Natural killer cell (primary cell): ENCODE measurements at regions not wholly inside any gene's neighbourhood (a gene's known extent, or its start where the extent isn't known, plus 50 kb on each side); places are given as distances from the start of the nearest gene placed in this dataset.

Experiments used
- ATAC-seq, 3 donors: fragments of 150-1000 bp in 2 of 3; fragments of 200-7000 bp in 1 of 3; cut with Tn5 transposase; 1 replicate in 1 of 3; 2 replicates in 2 of 3; pipeline ENCODE4 v1.10.0; 2021; ENCODE audit warnings: mild to moderate bottlenecking in 2 of 3, moderate library complexity in 2 of 3
- DNase-seq, 2 donors: peaks; one replicate each; pipeline versions ENCODE4 v3.0.0 to v3.0.0-alpha.2; 2013 to 2021; ENCODE audit warnings: mixed read lengths in 1 of 2
- H3K27ac ChIP-seq: one replicate; pipeline ENCODE4 v1.5.1; 2013; ENCODE audit warnings: mild to moderate bottlenecking, low read length
- H3K27me3 ChIP-seq: one replicate; pipeline ENCODE4 v1.6.1; 2013; ENCODE audit warnings: low read length; ENCODE audit not compliant: control insufficient read depth, insufficient read depth
- H3K36me3 ChIP-seq: one replicate; pipeline ENCODE4 v1.6.1; 2013; ENCODE audit warnings: low read length; ENCODE audit not compliant: control insufficient read depth, insufficient read depth
- H3K4me1 ChIP-seq: one replicate; pipeline ENCODE4 v1.6.1; 2013; ENCODE audit warnings: low read length; ENCODE audit not compliant: control insufficient read depth, insufficient read depth
- H3K4me3 ChIP-seq: one replicate; pipeline ENCODE4 v1.5.1; 2013; ENCODE audit warnings: low read length
- H3K9me3 ChIP-seq: one replicate; pipeline ENCODE4 v1.6.1; 2013; ENCODE audit warnings: low read length; ENCODE audit not compliant: control insufficient read depth, insufficient read depth
- H3K27ac Mint-ChIP-seq, 2 donors: one replicate each; pipeline ENCODE4 v1.8.0; 2022; ENCODE audit warnings: mild to moderate bottlenecking in 2 of 2, mixed read lengths in 2 of 2, moderate library complexity in 1 of 2
- H3K27me3 Mint-ChIP-seq, 2 donors: one replicate each; pipeline ENCODE4 v1.8.0; 2022; ENCODE audit warnings: low read depth in 2 of 2, mixed read lengths in 2 of 2
- H3K36me3 Mint-ChIP-seq: one replicate; pipeline ENCODE4 v1.8.0; 2022; ENCODE audit warnings: mixed read lengths
- H3K4me1 Mint-ChIP-seq, 2 donors: one replicate each; pipeline ENCODE4 v1.8.0; 2022; ENCODE audit warnings: mixed read lengths in 2 of 2
- H3K4me3 Mint-ChIP-seq: one replicate; pipeline ENCODE4 v1.8.0; 2022; ENCODE audit warnings: mild to moderate bottlenecking, moderate library complexity, mixed read lengths
- H3K9me3 Mint-ChIP-seq, 2 donors: one replicate each; pipeline ENCODE4 v1.8.0; 2022; ENCODE audit warnings: mixed read lengths in 2 of 2
- WGBS: methylation state at CpG from one replicate; pipeline ENCODE4 v1.1.7; 2013; ENCODE audit warnings: missing lambda C conversion rate; ENCODE audit not compliant: insufficient coverage; 5-methylcytosine and 5-hydroxymethylcytosine counted together
- intact Hi-C: fragments of 100-400 bp; cut with micrococcal nuclease; formaldehyde crosslinking; loops from one replicate; pipeline ENCODE4 v1.14.2; 2022
- TF ChIP-seq, protein P1 (sequence below): fragments of 200-600 bp; IDR thresholded peaks from one replicate; pipeline ENCODE4 v1.8.0; 2022; ENCODE audit warnings: antibody characterized with exemption

GRCh38 chr4:181077341-181077740 lies 1165.9 kb upstream of the TENM3 start:
- TF ChIP-seq, protein P1, sequence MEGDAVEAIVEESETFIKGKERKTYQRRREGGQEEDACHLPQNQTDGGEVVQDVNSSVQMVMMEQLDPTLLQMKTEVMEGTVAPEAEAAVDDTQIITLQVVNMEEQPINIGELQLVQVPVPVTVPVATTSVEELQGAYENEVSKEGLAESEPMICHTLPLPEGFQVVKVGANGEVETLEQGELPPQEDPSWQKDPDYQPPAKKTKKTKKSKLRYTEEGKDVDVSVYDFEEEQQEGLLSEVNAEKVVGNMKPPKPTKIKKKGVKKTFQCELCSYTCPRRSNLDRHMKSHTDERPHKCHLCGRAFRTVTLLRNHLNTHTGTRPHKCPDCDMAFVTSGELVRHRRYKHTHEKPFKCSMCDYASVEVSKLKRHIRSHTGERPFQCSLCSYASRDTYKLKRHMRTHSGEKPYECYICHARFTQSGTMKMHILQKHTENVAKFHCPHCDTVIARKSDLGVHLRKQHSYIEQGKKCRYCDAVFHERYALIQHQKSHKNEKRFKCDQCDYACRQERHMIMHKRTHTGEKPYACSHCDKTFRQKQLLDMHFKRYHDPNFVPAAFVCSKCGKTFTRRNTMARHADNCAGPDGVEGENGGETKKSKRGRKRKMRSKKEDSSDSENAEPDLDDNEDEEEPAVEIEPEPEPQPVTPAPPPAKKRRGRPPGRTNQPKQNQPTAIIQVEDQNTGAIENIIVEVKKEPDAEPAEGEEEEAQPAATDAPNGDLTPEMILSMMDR: no peak
- no peak overlapping the region for H3K4me3 Mint-ChIP-seq
- no peak overlapping the region for H3K27ac ChIP-seq
- peaks cover 0 to 2% of the 10 kb centered on the region in 2 donors for H3K9me3 Mint-ChIP-seq
- no peak for DNase-seq
- no peak overlapping the region for H3K27ac Mint-ChIP-seq
- H3K36me3 Mint-ChIP-seq: no peaks in the 10 kb centered on the region
- no peak for ATAC-seq
- H3K27me3 Mint-ChIP-seq: no peaks in the 10 kb centered on the region
- intact Hi-C loops: no loop called here
- H3K4me3 ChIP-seq: no peak overlapping the region
- no peaks in the 10 kb centered on the region for H3K4me1 ChIP-seq
- H3K4me1 Mint-ChIP-seq: no peaks in the 10 kb centered on the region
- H3K36me3 ChIP-seq: no peaks in the 10 kb centered on the region
- no peaks in the 10 kb centered on the region for H3K27me3 ChIP-seq
- H3K9me3 ChIP-seq: peaks cover 8% of the 10 kb centered on the region

DNA sequence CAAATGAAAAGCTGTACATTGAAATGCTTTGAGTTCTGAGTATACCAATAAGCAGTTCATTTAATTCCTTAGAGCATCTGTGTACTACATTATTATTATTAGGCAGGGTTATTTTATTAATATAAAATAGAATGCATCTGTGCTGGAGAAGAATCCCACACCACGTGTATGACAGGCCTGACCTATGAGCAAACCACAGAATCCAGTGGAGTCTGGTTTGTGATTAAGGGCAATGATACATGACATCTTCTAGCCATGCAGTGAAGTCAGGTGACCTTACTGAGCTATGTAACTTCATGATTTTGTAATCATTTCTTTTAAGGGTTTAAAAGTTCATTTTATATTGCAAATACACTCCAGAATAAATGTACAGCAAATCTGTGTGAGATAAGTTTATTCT lies 1165.0 kb upstream of the TENM3 start:
- Histone ChIP-seq H3K9me3 (peaks cover 8% of the 10 kb centered on the region), H3K4me1 (no peaks in the 10 kb centered on the region), H3K4me3 (no peak overlapping the region), H3K27ac (no peak overlapping the region), H3K27me3 (no peaks in the 10 kb centered on the region), H3K36me3 (no peaks in the 10 kb centered on the region)
- 60% methylated on average over 1 of the region's 1 CpG for WGBS
- Mint-ChIP-seq H3K4me3 (no peak overlapping the region), H3K36me3 (no peaks in the 10 kb centered on the region), H3K4me1 (no peaks in the 10 kb centered on the region), H3K27ac (no peak overlapping the region), H3K27me3 (no peaks in the 10 kb centered on the region), H3K9me3 (peaks cover 0 to 2% of the 10 kb centered on the region in 2 donors)
- DNase-seq (no peak), ATAC-seq (no peak)
- intact Hi-C loops: no loop called here
- TF ChIP-seq, protein P1: no peak

DNA sequence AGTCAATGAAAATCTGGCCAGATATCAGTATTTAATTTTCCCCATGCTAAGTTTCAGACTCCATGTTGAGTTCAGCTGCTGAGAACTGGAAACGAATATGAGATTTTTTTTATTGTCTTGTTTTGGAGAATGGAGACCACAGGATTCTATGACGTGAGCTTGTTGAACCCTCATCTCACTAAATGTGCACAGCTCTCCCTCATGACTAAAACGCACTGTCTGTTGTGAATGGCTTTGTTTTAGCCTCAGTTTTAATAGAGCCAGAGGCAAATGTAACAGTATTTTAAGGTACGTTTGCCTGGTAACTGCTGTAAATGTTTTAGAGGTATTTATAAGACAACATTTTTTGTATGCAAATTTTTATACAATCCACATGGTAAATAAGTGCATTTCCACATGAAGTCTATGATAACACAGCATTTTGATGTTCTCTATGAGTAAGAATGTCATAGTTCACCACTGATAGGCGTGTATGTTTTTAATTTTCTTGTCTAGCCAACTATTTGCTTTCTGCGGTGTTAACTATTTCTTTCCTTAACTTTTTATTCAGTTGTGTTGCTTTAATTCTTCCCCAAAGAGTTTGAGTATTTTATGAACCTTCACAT lies 1159.3 kb upstream of the TENM3 start:
- peaks cover 0 to 3% of the 10 kb centered on the region in 2 donors for H3K9me3 Mint-ChIP-seq
- Histone ChIP-seq H3K27ac (no peak overlapping the region), H3K9me3 (no peaks in the 10 kb centered on the region), H3K4me1 (no peaks in the 10 kb centered on the region), H3K27me3 (no peaks in the 10 kb centered on the region), H3K36me3 (no peaks in the 10 kb centered on the region), H3K4me3 (no peak overlapping the region)
- H3K36me3 Mint-ChIP-seq: no peaks in the 10 kb centered on the region
- H3K4me3 Mint-ChIP-seq: no peak overlapping the region
- no peak for ATAC-seq
- H3K27ac Mint-ChIP-seq: no peak overlapping the region
- TF ChIP-seq, protein P1: no peak
- intact Hi-C loops: no loop called here
- 54% methylated on average over 5 of the region's 6 CpGs for WGBS
- no peak for DNase-seq
- no peaks in the 10 kb centered on the region for H3K27me3 Mint-ChIP-seq
- H3K4me1 Mint-ChIP-seq: no peaks in the 10 kb centered on the region

DNA sequence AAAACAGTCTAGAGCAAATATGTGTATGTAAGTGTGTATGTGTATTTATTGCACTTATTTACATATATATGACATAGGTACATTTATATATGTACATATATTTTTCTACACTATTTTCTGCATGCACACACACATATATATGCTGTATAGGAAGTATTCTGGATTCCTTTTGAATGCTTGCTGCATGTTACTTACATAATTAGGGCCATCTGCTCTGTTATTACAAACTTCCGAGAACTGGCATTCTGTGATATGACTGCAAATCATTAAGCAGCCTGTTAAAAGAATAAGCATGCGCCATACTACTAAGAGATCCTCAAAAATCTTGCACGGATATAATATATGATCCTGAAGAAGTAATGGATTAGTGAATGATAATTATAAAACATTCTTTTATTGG lies 1157.6 kb upstream of the TENM3 start:
- H3K4me1 Mint-ChIP-seq: no peaks in the 10 kb centered on the region
- 100% methylated on average over 1 of the region's 3 CpGs for WGBS
- intact Hi-C loops: no loop called here

More for the DNA sequence above, 1157.6 kb upstream of the TENM3 start:
- TF ChIP-seq, protein P1: no peak
- H3K4me3 ChIP-seq: no peak overlapping the region
- H3K9me3 ChIP-seq: no peaks in the 10 kb centered on the region
- no peaks in the 10 kb centered on the region for H3K36me3 Mint-ChIP-seq
- no peaks in the 10 kb centered on the region for H3K4me1 ChIP-seq
- no peaks in the 10 kb centered on the region for H3K27me3 ChIP-seq
- peaks cover 4 to 8% of the 10 kb centered on the region in 2 donors for H3K9me3 Mint-ChIP-seq
- H3K4me3 Mint-ChIP-seq: no peak overlapping the region
- ATAC-seq (no peak), DNase-seq (no peak)
- no peak overlapping the region for H3K27ac Mint-ChIP-seq
- no peak overlapping the region for H3K27ac ChIP-seq
- H3K36me3 ChIP-seq: no peaks in the 10 kb centered on the region
- no peaks in the 10 kb centered on the region for H3K27me3 Mint-ChIP-seq
